SK-N-SH (cell line): ENCODE measurements at regions not wholly inside any gene's neighbourhood (a gene's known extent, or its start where the extent isn't known, plus 50 kb on each side); places are given as distances from the start of the nearest gene placed in this dataset.

ENCODE experiments used
- CTCF ChIA-PET: fragments of 300-600, 350-600 bp; formaldehyde crosslinking; extraction: SDS; loops from one replicate; lab custom pipeline; 2021; lab: Yijun Ruan, JAX
- POLR2A ChIA-PET: fragments of 350-600 bp; sonication (Branson Sonifier 250); formaldehyde crosslinking; extraction: SDS; loops from one replicate; lab custom pipeline; 2020; ENCODE audit warnings: antibody characterized with exemption, inconsistent platforms; lab: Yijun Ruan, JAX
- DNase-seq: peaks from one replicate; pipeline ENCODE4 v3.0.0; 2012
- H2AFZ ChIP-seq: fragments of 200-600 bp; sonication (generic); 2 replicates; pipeline ENCODE4 v1.8.1; 2016; ENCODE audit warnings: antibody characterized with exemption, mild to moderate bottlenecking, low read depth
- H3F3A ChIP-seq: fragments of 200-600 bp; sonication (generic); replicated peaks from 2 replicates; pipeline ENCODE3; 2016; ENCODE audit warnings: antibody characterized with exemption, mild to moderate bottlenecking; ENCODE audit not compliant: insufficient read depth
- H3K27ac ChIP-seq, 2 experiments: fragments of 200-500 bp in 1 of 2; fragments of 200-600 bp in 1 of 2; sonication (Bioruptor generic) in 1 of 2; sonication (generic), shearing (Covaris generic) in 1 of 2; 2 replicates each; pipeline versions ENCODE4 v1.5.1 to v1.6.1; 2014 to 2016; ENCODE audit warnings: low read depth in 2 of 2, inconsistent platforms in 1 of 2, low read length in 1 of 2, mild to moderate bottlenecking in 1 of 2, mixed read lengths in 1 of 2
- H3K27me3 ChIP-seq: fragments of 200-600 bp; sonication (generic), shearing (Covaris generic); 2 replicates; pipeline ENCODE4 v1.6.1; 2016; ENCODE audit warnings: mixed run types; ENCODE audit not compliant: insufficient read depth
- H3K36me3 ChIP-seq, 2 experiments: fragments of 200-500 bp in 1 of 2; fragments of 200-600 bp in 1 of 2; sonication (Bioruptor generic) in 1 of 2; sonication (generic) in 1 of 2; replicated peaks in 1 of 2; 2 replicates each; pipeline versions ENCODE3 to v1.5.1; 2014 to 2016; ENCODE audit warnings: low read length in 1 of 2, mild to moderate bottlenecking in 1 of 2; ENCODE audit not compliant: insufficient read depth in 2 of 2, control insufficient read depth in 1 of 2
- H3K4me1 ChIP-seq, 2 experiments: fragments of 200-500 bp in 1 of 2; fragments of 200-600 bp in 1 of 2; sonication (Bioruptor generic) in 1 of 2; sonication (generic), shearing (Covaris generic) in 1 of 2; 2 replicates each; pipeline versions ENCODE4 v1.5.1 to v1.6.1; 2014 to 2016; ENCODE audit warnings: low read depth in 1 of 2, low read length in 1 of 2, mixed run types in 1 of 2; ENCODE audit not compliant: insufficient read depth in 2 of 2, control insufficient read depth in 1 of 2
- H3K4me2 ChIP-seq: fragments of 200-600 bp; sonication (generic), shearing (Covaris generic); 2 replicates; pipeline ENCODE4 v1.6.1; 2017; ENCODE audit warnings: mixed run types
- H3K4me3 ChIP-seq, 2 experiments: fragments of 200-500 bp in 1 of 2; fragments of 200-600 bp in 1 of 2; sonication (Bioruptor generic) in 1 of 2; sonication (generic), shearing (Covaris generic) in 1 of 2; 2 replicates each; pipeline versions ENCODE4 v1.5.1 to v1.8.1; 2014 to 2016; ENCODE audit warnings: low read depth in 2 of 2, inconsistent platforms in 1 of 2, low read length in 1 of 2, mild to moderate bottlenecking in 1 of 2, mixed read lengths in 1 of 2, moderate library complexity in 1 of 2
- H3K79me2 ChIP-seq: fragments of 200-600 bp; sonication (generic); 2 replicates; pipeline ENCODE4 v1.8.1; 2017; ENCODE audit warnings: mild to moderate bottlenecking; ENCODE audit not compliant: insufficient read depth
- H3K9ac ChIP-seq: fragments of 200-600 bp; sonication (generic); 2 replicates; pipeline ENCODE4 v1.6.1; 2017; ENCODE audit warnings: mixed run types
- H3K9me2 ChIP-seq: fragments of 200-600 bp; sonication (generic); 2 replicates; pipeline ENCODE4 v1.6.1; 2017; ENCODE audit warnings: mixed run types
- H3K9me3 ChIP-seq: fragments of 200-600 bp; sonication (generic); 2 replicates; pipeline ENCODE4 v1.6.1; 2017; ENCODE audit warnings: mixed run types, mild to moderate bottlenecking, moderate library complexity
- H4K20me1 ChIP-seq: fragments of 200-600 bp; sonication (generic); 2 replicates; pipeline ENCODE4 v1.6.1; 2017; ENCODE audit warnings: mild to moderate bottlenecking, mixed run types; ENCODE audit not compliant: insufficient read depth
- CHD2 ChIP-seq: fragments of 150-350 bp; IDR thresholded peaks from 2 replicates; pipeline ENCODE4 v1.6.1; 2018; ENCODE audit warnings: low read length; ENCODE audit not compliant: partially characterized antibody
- CTCF ChIP-seq: fragments of 200-600 bp; sonication (generic); IDR thresholded peaks from 2 replicates; pipeline ENCODE4 v1.6.1; 2017; ENCODE audit warnings: antibody characterized with exemption, mild to moderate bottlenecking, moderate library complexity
- ELF1 ChIP-seq: IDR thresholded peaks from 2 replicates; pipeline ENCODE4 v1.4.0; 2012
- FOSL2 ChIP-seq: IDR thresholded peaks from 2 replicates; pipeline ENCODE4 v1.4.0; 2012; ENCODE audit warnings: low read depth, mild to moderate bottlenecking, moderate library complexity, borderline replicate concordance
- FOXJ3 ChIP-seq: sonication (generic); formaldehyde crosslinking; IDR thresholded peaks from 2 replicates; pipeline ENCODE4 v1.5.1; 2020; ENCODE audit warnings: mild to moderate bottlenecking, missing genetic modification reagents
- FOXM1 ChIP-seq: IDR thresholded peaks from 2 replicates; pipeline ENCODE4 v1.4.0; 2012; ENCODE audit warnings: low read depth, mild to moderate bottlenecking
- GABPA ChIP-seq: IDR thresholded peaks from 2 replicates; pipeline ENCODE4 v1.4.0; 2012; ENCODE audit warnings: low read depth, mild to moderate bottlenecking
- GATA2 ChIP-seq: sonication (generic); formaldehyde crosslinking; IDR thresholded peaks from 2 replicates; pipeline ENCODE4 v1.5.0; 2020; ENCODE audit warnings: mild to moderate bottlenecking, missing genetic modification reagents
- MAX ChIP-seq: IDR thresholded peaks from 2 replicates; pipeline ENCODE4 v1.4.0; 2012; ENCODE audit warnings: low read depth
- MEF2A ChIP-seq: IDR thresholded peaks from 2 replicates; pipeline ENCODE4 v1.4.0; 2012; ENCODE audit warnings: low read depth, borderline replicate concordance
- MXI1 ChIP-seq: IDR thresholded peaks from 2 replicates; pipeline ENCODE4 v1.6.1; 2012; ENCODE audit warnings: mild to moderate bottlenecking, low read depth, low read length, improper control_type of control experiment
- NFIC ChIP-seq: IDR thresholded peaks from 2 replicates; pipeline ENCODE4 v1.4.0; 2012; ENCODE audit warnings: borderline replicate concordance
- NRF1 ChIP-seq: IDR thresholded peaks from 2 replicates; pipeline ENCODE4 v1.6.1; 2012; ENCODE audit warnings: low read depth, mild to moderate bottlenecking, low read length
- PBX3 ChIP-seq: IDR thresholded peaks from 2 replicates; pipeline ENCODE4; 2012
- RAD21 ChIP-seq: IDR thresholded peaks from 2 replicates; pipeline ENCODE4 v1.6.1; 2012; ENCODE audit warnings: mild to moderate bottlenecking, low read length
- TAF1 ChIP-seq: IDR thresholded peaks from 2 replicates; pipeline ENCODE4 v1.6.1; 2012; ENCODE audit warnings: low read depth, mild to moderate bottlenecking, low read length, moderate library complexity, borderline replicate concordance
- USF1 ChIP-seq: IDR thresholded peaks from 2 replicates; pipeline ENCODE4 v1.4.0; 2012; ENCODE audit warnings: low read depth, borderline replicate concordance
- YY1 ChIP-seq: IDR thresholded peaks from 2 replicates; pipeline ENCODE4 v1.4.0; 2012; ENCODE audit warnings: low read depth, mild to moderate bottlenecking
- WGBS: methylation state at CpG from one replicate; pipeline ENCODE4 v1.1.6; 2017; ENCODE audit warnings: low lambda C conversion rate; 5-methylcytosine and 5-hydroxymethylcytosine counted together
- TF ChIP-seq, protein P1 (sequence below): IDR thresholded peaks from 2 replicates; pipeline ENCODE4 v1.6.1; 2012; ENCODE audit warnings: mild to moderate bottlenecking, low read depth, low read length, moderate library complexity

DNA sequence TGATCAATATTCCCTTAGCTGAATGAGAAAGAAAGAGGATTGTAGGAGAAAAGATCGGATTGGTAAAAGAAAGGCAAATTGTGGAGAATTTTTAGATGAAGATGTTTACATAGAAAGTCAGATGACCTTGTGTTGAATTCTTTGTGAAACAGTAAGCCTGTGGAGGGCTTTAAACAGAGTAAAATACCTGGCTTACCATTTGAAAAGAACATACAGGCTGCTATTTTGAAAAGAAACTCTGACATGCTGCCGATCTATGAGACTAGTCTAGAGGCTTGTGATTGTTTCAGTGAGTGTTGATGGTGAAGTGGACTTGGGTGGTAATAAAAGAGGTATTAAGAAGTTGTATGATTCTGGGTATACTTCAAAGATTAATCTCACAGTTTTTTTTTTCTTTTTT lies 938.9 kb upstream of the PRR20A start:
- Histone ChIP-seq H3K27me3 (no peaks in the 10 kb centered on the region), H3K9me2 (no peaks in the 10 kb centered on the region), H3K9me3 (no peaks in the 10 kb centered on the region), H2AFZ (no peak overlapping the region), H3K9ac (no peak overlapping the region), H3K27ac (no peak overlapping the region)
- CTCF ChIA-PET, result no interaction called here
- TF ChIP-seq GATA2 (CRISPR knock-in tag), result no peak
- TF ChIP-seq, protein P1, sequence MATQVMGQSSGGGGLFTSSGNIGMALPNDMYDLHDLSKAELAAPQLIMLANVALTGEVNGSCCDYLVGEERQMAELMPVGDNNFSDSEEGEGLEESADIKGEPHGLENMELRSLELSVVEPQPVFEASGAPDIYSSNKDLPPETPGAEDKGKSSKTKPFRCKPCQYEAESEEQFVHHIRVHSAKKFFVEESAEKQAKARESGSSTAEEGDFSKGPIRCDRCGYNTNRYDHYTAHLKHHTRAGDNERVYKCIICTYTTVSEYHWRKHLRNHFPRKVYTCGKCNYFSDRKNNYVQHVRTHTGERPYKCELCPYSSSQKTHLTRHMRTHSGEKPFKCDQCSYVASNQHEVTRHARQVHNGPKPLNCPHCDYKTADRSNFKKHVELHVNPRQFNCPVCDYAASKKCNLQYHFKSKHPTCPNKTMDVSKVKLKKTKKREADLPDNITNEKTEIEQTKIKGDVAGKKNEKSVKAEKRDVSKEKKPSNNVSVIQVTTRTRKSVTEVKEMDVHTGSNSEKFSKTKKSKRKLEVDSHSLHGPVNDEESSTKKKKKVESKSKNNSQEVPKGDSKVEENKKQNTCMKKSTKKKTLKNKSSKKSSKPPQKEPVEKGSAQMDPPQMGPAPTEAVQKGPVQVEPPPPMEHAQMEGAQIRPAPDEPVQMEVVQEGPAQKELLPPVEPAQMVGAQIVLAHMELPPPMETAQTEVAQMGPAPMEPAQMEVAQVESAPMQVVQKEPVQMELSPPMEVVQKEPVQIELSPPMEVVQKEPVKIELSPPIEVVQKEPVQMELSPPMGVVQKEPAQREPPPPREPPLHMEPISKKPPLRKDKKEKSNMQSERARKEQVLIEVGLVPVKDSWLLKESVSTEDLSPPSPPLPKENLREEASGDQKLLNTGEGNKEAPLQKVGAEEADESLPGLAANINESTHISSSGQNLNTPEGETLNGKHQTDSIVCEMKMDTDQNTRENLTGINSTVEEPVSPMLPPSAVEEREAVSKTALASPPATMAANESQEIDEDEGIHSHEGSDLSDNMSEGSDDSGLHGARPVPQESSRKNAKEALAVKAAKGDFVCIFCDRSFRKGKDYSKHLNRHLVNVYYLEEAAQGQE, result no peak
- no peak for TF ChIP-seq YY1
- TF ChIP-seq CTCF, result no peak
- no peak for TF ChIP-seq MEF2A
- TF ChIP-seq USF1, result no peak
- no peak for TF ChIP-seq MXI1
- no peak for TF ChIP-seq GABPA
- TF ChIP-seq NFIC, result no peak
- TF ChIP-seq MAX, result no peak
- TF ChIP-seq PBX3, result no peak
- no peak for TF ChIP-seq CHD2
- no peak for TF ChIP-seq FOXM1
- TF ChIP-seq NRF1, result no peak
- TF ChIP-seq FOSL2, result no peak
- TF ChIP-seq FOXJ3 (CRISPR knock-in tag), result no peak
- no peak for TF ChIP-seq ELF1
- no peak for TF ChIP-seq RAD21
- no peak for TF ChIP-seq TAF1
- TF ChIP-seq, all 33 proteins: peak for 0
- Histone ChIP-seq H3K4me2 (no peak overlapping the region), H4K20me1 (no peaks in the 10 kb centered on the region), H3F3A (no peaks in the 10 kb centered on the region), H3K36me3 (no peaks in the 10 kb centered on the region), H3K4me3 (no peak overlapping the region), H3K79me2 (no peaks in the 10 kb centered on the region), H3K4me1 (no peaks in the 10 kb centered on the region)
- POLR2A ChIA-PET, result no interaction called here
- DNase-seq, result no peak
- WGBS, result 3% methylated on average over 2 of the region's 2 CpGs
